GM12892 (cell line): ENCODE measurements at regions not wholly inside any gene's neighbourhood (a gene's known extent, or its start where the extent isn't known, plus 50 kb on each side); places are given as distances from the start of the nearest gene placed in this dataset.

Source experiments
- DNase-seq: peaks from one replicate; pipeline ENCODE4 v3.0.0; 2011; ENCODE audit not compliant: insufficient read length
- FAIRE-seq: peaks from 2 replicates; lab custom pipeline; 2011; peaks lifted over from hg19 to GRCh38; lab: Jason Lieb, UNC
- POLR2A ChIP-seq: IDR thresholded peaks from 2 replicates; pipeline ENCODE4 v1.6.1; 2011; ENCODE audit warnings: low read depth, low read length, control low read depth
- POLR2AphosphoS5 ChIP-seq: IDR thresholded peaks from 2 replicates; pipeline ENCODE4 v1.6.1; 2011; ENCODE audit warnings: low read depth, low read length, control low read depth
- TAF1 ChIP-seq: IDR thresholded peaks from 2 replicates; pipeline ENCODE4 v1.6.1; 2011; ENCODE audit warnings: low read depth, mild to moderate bottlenecking, control low read depth, low read length, borderline replicate concordance

GRCh38 chr9:27864644-27865438 is 291.6 kb upstream of the C9orf72 start:
- FAIRE-seq (no peak), DNase-seq (no peak)
- TF ChIP-seq POLR2A: no peak
- TF ChIP-seq POLR2AphosphoS5: no peak
- no peak for TF ChIP-seq TAF1

GRCh38 chr9:27866741-27867140 is 293.5 kb upstream of the C9orf72 start:
- no peak for TF ChIP-seq POLR2A
- TF ChIP-seq TAF1: no peak
- no peak for TF ChIP-seq POLR2AphosphoS5
- FAIRE-seq (no peak), DNase-seq (no peak)

- no peak for FAIRE-seq
- TF ChIP-seq POLR2AphosphoS5 (no peak), POLR2A (no peak), TAF1 (no peak)
Measured at GRCh38 chr9:27870404-27870803, 297.1 kb upstream of the C9orf72 start.

GRCh38 chr9:27880156-27880555 is 306.9 kb upstream of the C9orf72 start:
- FAIRE-seq (no peak), DNase-seq (no peak)
- no peak for TF ChIP-seq POLR2AphosphoS5
- TF ChIP-seq TAF1: no peak
- no peak for TF ChIP-seq POLR2A

More at GRCh38 chr9:27870404-27870803, 297.1 kb upstream of the C9orf72 start:
- DNase-seq: no peak

- DNase-seq: no peak
- no peak for FAIRE-seq
- TF ChIP-seq POLR2AphosphoS5: no peak
- TF ChIP-seq TAF1: no peak
- no peak for TF ChIP-seq POLR2A
Measured at GRCh38 chr9:27880635-27881034, 307.4 kb upstream of the C9orf72 start.

- FAIRE-seq: peak; percentile 36
- peak; percentile 3 for DNase-seq
Measured at GRCh38 chr9:27888661-27889295, 315.5 kb upstream of the C9orf72 start.

GRCh38 chr9:27924502-27924901 is 351.2 kb upstream of the C9orf72 start:
- no peak for DNase-seq
- no peak for FAIRE-seq
- no peak for TF ChIP-seq POLR2A
- no peak for TF ChIP-seq TAF1
- no peak for TF ChIP-seq POLR2AphosphoS5

More at GRCh38 chr9:27888661-27889295, 315.5 kb upstream of the C9orf72 start:
- TF ChIP-seq POLR2AphosphoS5: no peak

- TF ChIP-seq POLR2AphosphoS5: no peak
- TF ChIP-seq POLR2A: no peak
- TF ChIP-seq TAF1: no peak
Measured at GRCh38 chr9:27925815-27926214, 352.5 kb upstream of the C9orf72 start.

GRCh38 chr9:27929841-27930240 is 356.6 kb upstream of the C9orf72 start:
- no peak for DNase-seq
- TF ChIP-seq POLR2A: no peak
- TF ChIP-seq TAF1: no peak
- TF ChIP-seq POLR2AphosphoS5: no peak
- no peak for FAIRE-seq

More at GRCh38 chr9:27925815-27926214, 352.5 kb upstream of the C9orf72 start:
- DNase-seq (no peak), FAIRE-seq (no peak)

- no peak for DNase-seq
- no peak for TF ChIP-seq POLR2AphosphoS5
- no peak for TF ChIP-seq POLR2A
- TF ChIP-seq TAF1: no peak
- FAIRE-seq: no peak
Measured at GRCh38 chr9:27933210-27934025, 360.1 kb upstream of the C9orf72 start.

GRCh38 chr9:27934471-27934870 is 361.2 kb upstream of the C9orf72 start:
- DNase-seq (no peak), FAIRE-seq (no peak)
- TF ChIP-seq POLR2A (no peak), TAF1 (no peak), POLR2AphosphoS5 (no peak)
